Urothelium cell line (cell line): ENCODE measurements at regions not wholly inside any gene's neighbourhood (a gene's known extent, or its start where the extent isn't known, plus 50 kb on each side); places are given as distances from the start of the nearest gene placed in this dataset.

Source experiments
- DNase-seq: peaks from one replicate; pipeline ENCODE4 v3.0.0; 2011; ENCODE audit warnings: low spot score, mixed read lengths
- FAIRE-seq: peaks from 2 replicates; lab custom pipeline; 2011; peaks lifted over from hg19 to GRCh38; lab: Jason Lieb, UNC

- FAIRE-seq = no peak
- no peak for DNase-seq
Observed at GRCh38 chr2:199136242-199136641, 321.5 kb downstream of the SATB2 start.

GRCh38 chr2:199131876-199132275 is 325.9 kb downstream of the SATB2 start:
- FAIRE-seq (no peak), DNase-seq (no peak)

GRCh38 chr2:199131136-199131655 is 326.5 kb downstream of the SATB2 start:
- no peak for FAIRE-seq
- no peak for DNase-seq

GRCh38 chr2:199130501-199130900 is 327.2 kb downstream of the SATB2 start:
- no peak for FAIRE-seq
- no peak for DNase-seq

- FAIRE-seq (no peak), DNase-seq (no peak)
Observed at GRCh38 chr2:199128476-199129229, 329.1 kb downstream of the SATB2 start.

- DNase-seq = no peak
- no peak for FAIRE-seq
Observed at GRCh38 chr2:199119796-199120195, 337.9 kb downstream of the SATB2 start.

GRCh38 chr2:199118673-199119112 is 339.0 kb downstream of the SATB2 start:
- DNase-seq (no peak), FAIRE-seq (no peak)

- DNase-seq = no peak
Observed at GRCh38 chr2:199115169-199115568, 342.6 kb downstream of the SATB2 start.

GRCh38 chr2:199113111-199113510 is 344.6 kb downstream of the SATB2 start:
- no peak for FAIRE-seq
- DNase-seq = no peak

More at GRCh38 chr2:199115169-199115568, 342.6 kb downstream of the SATB2 start:
- no peak for FAIRE-seq

- DNase-seq (no peak), FAIRE-seq (no peak)
Observed at GRCh38 chr2:199111458-199111857, 346.3 kb downstream of the SATB2 start.

- DNase-seq (no peak), FAIRE-seq (no peak)
Observed at GRCh38 chr2:199108056-199108455, 349.7 kb downstream of the SATB2 start.

GRCh38 chr2:199105826-199106225 is 351.9 kb downstream of the SATB2 start:
- no peak for FAIRE-seq
- DNase-seq = no peak

GRCh38 chr2:199101487-199101886 is 356.3 kb downstream of the SATB2 start:
- FAIRE-seq (no peak), DNase-seq (no peak)

- FAIRE-seq (no peak), DNase-seq (no peak)
Observed at GRCh38 chr2:199100326-199101110, 357.2 kb downstream of the SATB2 start.

GRCh38 chr2:199092419-199092818 is 365.3 kb downstream of the SATB2 start:
- FAIRE-seq = no peak
- DNase-seq = no peak

GRCh38 chr2:199085261-199085660 is 372.5 kb downstream of the SATB2 start:
- DNase-seq = no peak
- no peak for FAIRE-seq

GRCh38 chr2:199070322-199070949 is 387.3 kb downstream of the SATB2 start:
- no peak for FAIRE-seq
- no peak for DNase-seq

- FAIRE-seq (no peak), DNase-seq (no peak)
Observed at GRCh38 chr2:199064201-199064600, 393.5 kb downstream of the SATB2 start.

GRCh38 chr2:199057936-199058335 is 399.8 kb downstream of the SATB2 start:
- FAIRE-seq (no peak), DNase-seq (no peak)

GRCh38 chr2:199055336-199055735 is 402.4 kb downstream of the SATB2 start:
- DNase-seq = no peak

GRCh38 chr2:199042660-199043379 is 414.9 kb downstream of the SATB2 start:
- FAIRE-seq (no peak), DNase-seq (no peak)

More at GRCh38 chr2:199055336-199055735, 402.4 kb downstream of the SATB2 start:
- FAIRE-seq = no peak
